ENCODE measurements at regions not wholly inside any gene's neighbourhood (a gene's known extent, or its start where the extent isn't known, plus 50 kb on each side); places are given as distances from the start of the nearest gene placed in this dataset.

- Histone ChIP-seq H3K27ac (no peak overlapping the region), H3K27me3 (no peaks in the 10 kb centered on the region), H3K4me3 (no peak overlapping the region), H3K4me1 (no peaks in the 10 kb centered on the region), H3K36me3 (no peaks in the 10 kb centered on the region), H3K9me3 (no peaks in the 10 kb centered on the region)
- DNase-seq: no peak
- TF ChIP-seq CTCF (IDR thresholded peaks at IDR 0.05): no peak
- intact Hi-C loops (cut with DNase I; ENCODE audit: low total_unique reads): no loop called here
Observed at GRCh38 chrX:20693078-20693477, 426.4 kb upstream of the RPS6KA3 start.

GRCh38 chrX:20686256-20686655 lies 419.5 kb upstream of the RPS6KA3 start:
- H3K4me1 ChIP-seq: no peaks in the 10 kb centered on the region
- no peak overlapping the region for H3K27ac ChIP-seq
- intact Hi-C loops (cut with DNase I; ENCODE audit: low total_unique reads): no loop called here
- no peaks in the 10 kb centered on the region for H3K36me3 ChIP-seq
- no peaks in the 10 kb centered on the region for H3K27me3 ChIP-seq
- no peak for DNase-seq
- H3K9me3 ChIP-seq: no peaks in the 10 kb centered on the region
- TF ChIP-seq CTCF (IDR thresholded peaks at IDR 0.05) (no peak), POLR2A (IDR thresholded peaks at IDR 0.05) (no peak)
- H3K4me3 ChIP-seq: no peak overlapping the region

- DNase-seq: no peak
- H3K4me3 ChIP-seq: no peak overlapping the region
- H3K4me1 ChIP-seq: no peaks in the 10 kb centered on the region
- TF ChIP-seq CTCF (IDR thresholded peaks at IDR 0.05) (no peak), POLR2A (IDR thresholded peaks at IDR 0.05) (no peak)
- H3K27me3 ChIP-seq: no peaks in the 10 kb centered on the region
- no peak overlapping the region for H3K27ac ChIP-seq
- no peaks in the 10 kb centered on the region for H3K9me3 ChIP-seq
- intact Hi-C loops (cut with DNase I; ENCODE audit: low total_unique reads): no loop called here
- no peaks in the 10 kb centered on the region for H3K36me3 ChIP-seq
Observed at GRCh38 chrX:20685652-20686051, 418.9 kb upstream of the RPS6KA3 start.

GRCh38 chrX:20681683-20682082 lies 415.0 kb upstream of the RPS6KA3 start:
- no peak for TF ChIP-seq CTCF (IDR thresholded peaks at IDR 0.05)
- TF ChIP-seq POLR2A (IDR thresholded peaks at IDR 0.05): no peak
- intact Hi-C loops (cut with DNase I; ENCODE audit: low total_unique reads): no loop called here
- DNase-seq: no peak

GRCh38 chrX:20680998-20681397 lies 414.3 kb upstream of the RPS6KA3 start:
- intact Hi-C loops (cut with DNase I; ENCODE audit: low total_unique reads): no loop called here
- H3K36me3 ChIP-seq: no peaks in the 10 kb centered on the region

More at GRCh38 chrX:20681683-20682082, 415.0 kb upstream of the RPS6KA3 start:
- Histone ChIP-seq H3K4me3 (no peak overlapping the region), H3K4me1 (no peaks in the 10 kb centered on the region), H3K9me3 (no peaks in the 10 kb centered on the region), H3K27me3 (no peaks in the 10 kb centered on the region), H3K27ac (no peak overlapping the region), H3K36me3 (no peaks in the 10 kb centered on the region)

More at GRCh38 chrX:20680998-20681397, 414.3 kb upstream of the RPS6KA3 start:
- Histone ChIP-seq H3K9me3 (no peaks in the 10 kb centered on the region), H3K27ac (no peak overlapping the region), H3K4me1 (no peaks in the 10 kb centered on the region), H3K4me3 (no peak overlapping the region), H3K27me3 (no peaks in the 10 kb centered on the region)
- TF ChIP-seq CTCF (IDR thresholded peaks at IDR 0.05) (no peak), POLR2A (IDR thresholded peaks at IDR 0.05) (no peak)
- DNase-seq: no peak
